Activated CD8-positive, alpha-beta T cell treated with anti-CD3 and anti-CD28 coated beads, Interleukin-2, amount 10 ng/mL, durations not matched to agents 7 days and 5 days (primary cell): ENCODE measurements at regions not wholly inside any gene's neighbourhood (a gene's known extent, or its start where the extent isn't known, plus 50 kb on each side); places are given as distances from the start of the nearest gene placed in this dataset.
"Not testable (repeated sequence)": the region's sequence is repeated elsewhere in the genome, so short reads cannot be mapped to it uniquely, and the experiment has no call there.

ENCODE experiments used
- ATAC-seq: fragments of 150-1000 bp; cut with Tn5 transposase; one replicate; pipeline ENCODE4 v1.10.0; 2021; ENCODE audit warnings: moderate library complexity
- CTCF ChIA-PET: fragments of 350-600 bp; sonication (Branson Sonifier 250); formaldehyde crosslinking; loops from one replicate; lab custom pipeline; 2021; ENCODE audit warnings: antibody characterized with exemption; lab: Charles Lee
- POLR2A ChIA-PET: fragments of 350-600 bp; sonication (Branson Sonifier 250); formaldehyde crosslinking; loops from one replicate; lab custom pipeline; 2021; ENCODE audit warnings: antibody characterized with exemption; lab: Charles Lee
- DNase-seq: peaks from one replicate; pipeline ENCODE4 v3.0.0-alpha.2; 2020
- H3K27ac Mint-ChIP-seq: one replicate; pipeline ENCODE4 v1.8.0; 2021; ENCODE audit warnings: mild to moderate bottlenecking, mixed read lengths
- H3K27me3 Mint-ChIP-seq: one replicate; pipeline ENCODE4 v1.8.0; 2021; ENCODE audit warnings: low read depth, mixed read lengths
- H3K36me3 Mint-ChIP-seq: one replicate; pipeline ENCODE4 v1.8.0; 2021; ENCODE audit warnings: low read depth, mixed read lengths
- H3K4me1 Mint-ChIP-seq: one replicate; pipeline ENCODE4 v1.8.0; 2021; ENCODE audit warnings: low read depth, mixed read lengths
- H3K4me3 Mint-ChIP-seq: one replicate; pipeline ENCODE4 v1.8.0; 2021; ENCODE audit warnings: mild to moderate bottlenecking, mixed read lengths
- H3K9me3 Mint-ChIP-seq: one replicate; pipeline ENCODE4 v1.8.0; 2022; ENCODE audit warnings: mixed read lengths; ENCODE audit not compliant: insufficient read depth

GRCh38 chrX:84729809-84730208, 227.6 kb upstream of the HDX start:
- DNase-seq: peak; percentile 20
- H3K4me1 Mint-ChIP-seq: no peaks in the 10 kb centered on the region
- H3K27ac Mint-ChIP-seq: no peak overlapping the region
- ChIA-PET CTCF (interaction anchor here (1.0 to 2.5 kb wide), 2 partner anchors 29 to 323 kb away, joined by 3 to 10 read pairs; no protein-coding TSS in a partner anchor), POLR2A (interaction anchor here (0.7 kb wide), 1 partner anchor 640 kb away, joined by 3 read pairs; no protein-coding TSS in a partner anchor)
- H3K4me3 Mint-ChIP-seq: no peak overlapping the region
- H3K36me3 Mint-ChIP-seq: no peaks in the 10 kb centered on the region
- no peaks in the 10 kb centered on the region for H3K27me3 Mint-ChIP-seq
- ATAC-seq: peak; percentile 63
- no peaks in the 10 kb centered on the region for H3K9me3 Mint-ChIP-seq

GRCh38 chrX:84735025-84735424, 232.8 kb upstream of the HDX start:
- no peak overlapping the region for H3K4me3 Mint-ChIP-seq
- ATAC-seq (no peak), DNase-seq (no peak)
- no peaks in the 10 kb centered on the region for H3K36me3 Mint-ChIP-seq
- H3K27ac Mint-ChIP-seq: no peak overlapping the region
- POLR2A ChIA-PET: no interaction called here
- H3K27me3 Mint-ChIP-seq: no peaks in the 10 kb centered on the region
- CTCF ChIA-PET: no interaction called here
- H3K4me1 Mint-ChIP-seq: no peaks in the 10 kb centered on the region
- no peaks in the 10 kb centered on the region for H3K9me3 Mint-ChIP-seq

- Mint-ChIP-seq H3K9me3 (no peaks in the 10 kb centered on the region), H3K36me3 (no peaks in the 10 kb centered on the region), H3K4me3 (no peak overlapping the region), H3K27ac (no peak overlapping the region), H3K4me1 (no peaks in the 10 kb centered on the region), H3K27me3 (no peaks in the 10 kb centered on the region)
- ATAC-seq: no peak
- DNase-seq: no peak
- POLR2A ChIA-PET: no interaction called here
- CTCF ChIA-PET: no interaction called here
Measured at GRCh38 chrX:84737471-84737871, 235.2 kb upstream of the HDX start.

GRCh38 chrX:84747516-84747915, 245.3 kb upstream of the HDX start:
- Mint-ChIP-seq H3K4me3 (no peak overlapping the region), H3K36me3 (no peaks in the 10 kb centered on the region), H3K9me3 (no peaks in the 10 kb centered on the region), H3K4me1 (no peaks in the 10 kb centered on the region), H3K27me3 (no peaks in the 10 kb centered on the region), H3K27ac (no peak overlapping the region)
- POLR2A ChIA-PET: no interaction called here
- ATAC-seq (no peak), DNase-seq (no peak)
- CTCF ChIA-PET: no interaction called here

- Mint-ChIP-seq H3K9me3 (no peaks in the 10 kb centered on the region), H3K4me3 (no peak overlapping the region), H3K36me3 (no peaks in the 10 kb centered on the region), H3K4me1 (no peaks in the 10 kb centered on the region), H3K27ac (no peak overlapping the region), H3K27me3 (no peaks in the 10 kb centered on the region)
- DNase-seq (no peak), ATAC-seq (no peak)
- CTCF ChIA-PET: no interaction called here
- POLR2A ChIA-PET: no interaction called here
Measured at GRCh38 chrX:84748965-84749656, 246.9 kb upstream of the HDX start.

GRCh38 chrX:84760560-84760959, 243.1 kb upstream of the APOOL start:
- H3K9me3 Mint-ChIP-seq: no peaks in the 10 kb centered on the region
- no peaks in the 10 kb centered on the region for H3K4me1 Mint-ChIP-seq
- no peaks in the 10 kb centered on the region for H3K27me3 Mint-ChIP-seq
- no peak for DNase-seq
- no peak overlapping the region for H3K4me3 Mint-ChIP-seq
- H3K36me3 Mint-ChIP-seq: no peaks in the 10 kb centered on the region
- ChIA-PET POLR2A (no interaction called here), CTCF (no interaction called here)
- no peak for ATAC-seq
- no peak overlapping the region for H3K27ac Mint-ChIP-seq

- POLR2A ChIA-PET: no interaction called here
- H3K36me3 Mint-ChIP-seq: no peaks in the 10 kb centered on the region
- H3K27me3 Mint-ChIP-seq: no peaks in the 10 kb centered on the region
- no peak overlapping the region for H3K27ac Mint-ChIP-seq
- H3K4me3 Mint-ChIP-seq: no peak overlapping the region
- no peak for DNase-seq
- no peaks in the 10 kb centered on the region for H3K9me3 Mint-ChIP-seq
- ATAC-seq: no peak
- no peaks in the 10 kb centered on the region for H3K4me1 Mint-ChIP-seq
- CTCF ChIA-PET: no interaction called here
Measured at GRCh38 chrX:84796321-84796720, 207.4 kb upstream of the APOOL start.

GRCh38 chrX:84830836-84831235, 172.8 kb upstream of the APOOL start:
- ATAC-seq (no peak), DNase-seq (no peak)
- CTCF ChIA-PET: no interaction called here
- no peaks in the 10 kb centered on the region for H3K36me3 Mint-ChIP-seq
- no peaks in the 10 kb centered on the region for H3K4me1 Mint-ChIP-seq
- POLR2A ChIA-PET: no interaction called here
- H3K27me3 Mint-ChIP-seq: no peaks in the 10 kb centered on the region
- no peak overlapping the region for H3K4me3 Mint-ChIP-seq
- H3K9me3 Mint-ChIP-seq: no peaks in the 10 kb centered on the region
- H3K27ac Mint-ChIP-seq: no peak overlapping the region

- ATAC-seq, CTCF ChIA-PET, DNase-seq, H3K27ac Mint-ChIP-seq, H3K27me3 Mint-ChIP-seq, H3K36me3 Mint-ChIP-seq, POLR2A ChIA-PET, H3K4me3 Mint-ChIP-seq, H3K9me3 Mint-ChIP-seq, H3K4me1 Mint-ChIP-seq: not testable (repeated sequence)
Measured at GRCh38 chrX:84846541-84846940, 157.1 kb upstream of the APOOL start.

GRCh38 chrX:84851183-84851582, 152.5 kb upstream of the APOOL start:
- H3K27ac Mint-ChIP-seq, ATAC-seq, H3K9me3 Mint-ChIP-seq, H3K27me3 Mint-ChIP-seq, DNase-seq, POLR2A ChIA-PET, H3K36me3 Mint-ChIP-seq, H3K4me1 Mint-ChIP-seq, H3K4me3 Mint-ChIP-seq, CTCF ChIA-PET: not testable (repeated sequence)

- not testable (repeated sequence) for H3K4me3 Mint-ChIP-seq
Measured at GRCh38 chrX:84856791-84857190, 146.9 kb upstream of the APOOL start.

GRCh38 chrX:84858771-84859170, 144.9 kb upstream of the APOOL start:
- ATAC-seq, POLR2A ChIA-PET, H3K4me1 Mint-ChIP-seq, CTCF ChIA-PET, H3K27me3 Mint-ChIP-seq, DNase-seq, H3K36me3 Mint-ChIP-seq, H3K4me3 Mint-ChIP-seq, H3K27ac Mint-ChIP-seq, H3K9me3 Mint-ChIP-seq: not testable (repeated sequence)

More at GRCh38 chrX:84856791-84857190, 146.9 kb upstream of the APOOL start:
- H3K4me1 Mint-ChIP-seq, CTCF ChIA-PET, H3K27ac Mint-ChIP-seq, H3K36me3 Mint-ChIP-seq, ATAC-seq, H3K27me3 Mint-ChIP-seq, H3K9me3 Mint-ChIP-seq, DNase-seq, POLR2A ChIA-PET: not testable (repeated sequence)

- Mint-ChIP-seq H3K27me3 (no peaks in the 10 kb centered on the region), H3K36me3 (no peaks in the 10 kb centered on the region), H3K4me1 (no peaks in the 10 kb centered on the region), H3K9me3 (no peaks in the 10 kb centered on the region), H3K4me3 (no peak overlapping the region), H3K27ac (no peak overlapping the region)
- no peak for ATAC-seq
- POLR2A ChIA-PET: no interaction called here
- DNase-seq: no peak
- CTCF ChIA-PET: no interaction called here
Measured at GRCh38 chrX:84865113-84865512, 138.6 kb upstream of the APOOL start.
